Pancreas (tissue), 10 donors: ENCODE measurements at regions not wholly inside any gene's neighbourhood (a gene's known extent, or its start where the extent isn't known, plus 50 kb on each side); places are given as distances from the start of the nearest gene placed in this dataset.
"Not testable (repeated sequence)": the region's sequence is repeated elsewhere in the genome, so short reads cannot be mapped to it uniquely, and the experiment has no call there.

ENCODE experiments used
- ATAC-seq, 4 donors: fragments of 200-7000 bp; cut with Tn5 transposase; one replicate each; pipeline versions ENCODE4 v1.8.0 to v1.9.1; 2020; ENCODE audit warnings: mild to moderate bottlenecking in 4 of 4, moderate library complexity in 4 of 4
- DNase-seq, 6 donors: peaks; one replicate each; pipeline ENCODE4 v3.0.0-alpha.2; 2020
- FAIRE-seq: peaks from 2 replicates; lab custom pipeline; 2012; peaks lifted over from hg19 to GRCh38; lab: Jason Lieb, UNC
- H3K27ac ChIP-seq, 4 donors: fragments of 200-600 bp; sonication (generic); 1 replicate in 3 of 4; 2 replicates in 1 of 4; pipeline versions ENCODE4 v1.5.0 to v1.8.0; 2020
- H3K27me3 ChIP-seq, 4 donors: fragments of 200-600 bp; one replicate each; pipeline ENCODE4 v1.8.0; 2021
- H3K36me3 ChIP-seq, 3 donors: fragments of 200-600 bp; sonication (generic) in 1 of 3; one replicate each; pipeline versions ENCODE4 v1.5.0 to v1.8.0; 2020 to 2021
- H3K4me1 ChIP-seq, 3 donors: fragments of 200-600 bp; one replicate each; pipeline ENCODE4 v1.8.0; 2021
- H3K4me3 ChIP-seq, 4 donors: fragments of 200-600 bp; sonication (generic) in 2 of 4; one replicate each; pipeline versions ENCODE4 v1.5.0 to v1.8.0; 2020 to 2021
- H3K9me3 ChIP-seq, 4 donors: fragments of 200-600 bp; one replicate each; pipeline ENCODE4 v1.8.0; 2021
- WGBS, 2 donors: extraction: QIAGEN DNeasy Blood & Tissue Kit; methylation state at CpG; one replicate each; pipeline ENCODE4 v1.1.7; 2013; 5-methylcytosine and 5-hydroxymethylcytosine counted together
- intact Hi-C, 3 donors: fragments of 100-400 bp; cut with DNase I; formaldehyde crosslinking; loops; one replicate each; pipeline versions ENCODE4 v1.11.1 to v1.14.2; 2022
- TF ChIP-seq, protein P1 (sequence below), 4 donors: fragments of 200-600 bp; sonication (generic) in 3 of 4; IDR thresholded peaks; one replicate each; pipeline versions ENCODE4 v1.5.0 to v1.8.0; 2021; ENCODE audit warnings: antibody characterized with exemption in 4 of 4
- donor health status: healthy with polysubstance abuse.
- donor health status: DM: no; HTN: no; CAD: no; lungs with moderate emphysema.
- donor health status: DM: no; HTN: no; CAD: no.
- donor health status: control.
- donor health status: control.
- donor health status: Bipolar disorder and iron deficiency.
- donor health status: DM: yes; HTN: yes; CAD: no.
- donor health status: DM: no; HTN: no; CAD: no.
- donor health status: DM: no; HTN: no; CAD: no.
- donor health status: DM: yes; HTN: yes; CAD: no.

GRCh38 chrX:25755194-25755593 is 382.9 kb upstream of the MAGEB18 start:
- Histone ChIP-seq H3K4me1 (no peaks in the 10 kb centered on the region), H3K9me3 (no peaks in the 10 kb centered on the region), H3K27ac (no peak overlapping the region), H3K27me3 (no peaks in the 10 kb centered on the region), H3K36me3 (no peaks in the 10 kb centered on the region), H3K4me3 (no peak overlapping the region)
- TF ChIP-seq, protein P1, sequence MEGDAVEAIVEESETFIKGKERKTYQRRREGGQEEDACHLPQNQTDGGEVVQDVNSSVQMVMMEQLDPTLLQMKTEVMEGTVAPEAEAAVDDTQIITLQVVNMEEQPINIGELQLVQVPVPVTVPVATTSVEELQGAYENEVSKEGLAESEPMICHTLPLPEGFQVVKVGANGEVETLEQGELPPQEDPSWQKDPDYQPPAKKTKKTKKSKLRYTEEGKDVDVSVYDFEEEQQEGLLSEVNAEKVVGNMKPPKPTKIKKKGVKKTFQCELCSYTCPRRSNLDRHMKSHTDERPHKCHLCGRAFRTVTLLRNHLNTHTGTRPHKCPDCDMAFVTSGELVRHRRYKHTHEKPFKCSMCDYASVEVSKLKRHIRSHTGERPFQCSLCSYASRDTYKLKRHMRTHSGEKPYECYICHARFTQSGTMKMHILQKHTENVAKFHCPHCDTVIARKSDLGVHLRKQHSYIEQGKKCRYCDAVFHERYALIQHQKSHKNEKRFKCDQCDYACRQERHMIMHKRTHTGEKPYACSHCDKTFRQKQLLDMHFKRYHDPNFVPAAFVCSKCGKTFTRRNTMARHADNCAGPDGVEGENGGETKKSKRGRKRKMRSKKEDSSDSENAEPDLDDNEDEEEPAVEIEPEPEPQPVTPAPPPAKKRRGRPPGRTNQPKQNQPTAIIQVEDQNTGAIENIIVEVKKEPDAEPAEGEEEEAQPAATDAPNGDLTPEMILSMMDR (IDR thresholded peaks at IDR 0.05): no peak
- ATAC-seq: no peak
- FAIRE-seq: no peak
- DNase-seq: no peak
- intact Hi-C loops: no loop called here

DNA sequence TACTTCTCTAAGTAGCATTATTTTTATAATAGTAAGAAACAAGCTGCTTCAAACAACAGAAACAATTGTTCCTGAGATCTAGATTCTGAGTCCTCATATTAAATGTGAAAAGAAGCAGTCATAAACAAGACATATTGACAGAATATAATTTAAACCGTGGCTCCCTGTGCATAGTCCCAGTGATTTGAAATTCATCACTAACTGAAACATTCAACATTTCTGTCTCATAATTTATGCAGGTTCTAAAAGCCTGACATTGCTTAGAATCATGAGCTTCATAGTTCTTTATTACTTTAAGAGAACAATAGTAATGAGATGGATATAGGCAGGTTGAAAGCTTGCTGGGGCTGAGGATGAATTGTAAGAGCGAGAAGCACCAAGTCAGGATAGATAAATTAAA is 375.5 kb upstream of the MAGEB18 start:
- no peak for DNase-seq
- no peaks in the 10 kb centered on the region for H3K27me3 ChIP-seq
- no peak overlapping the region for H3K4me3 ChIP-seq
- ATAC-seq: no peak
- TF ChIP-seq, protein P1 (IDR thresholded peaks at IDR 0.05): no peak
- WGBS, 2 donors: 60 to 63% methylated on average over 2 of the region's 2 CpGs
- no peaks in the 10 kb centered on the region for H3K9me3 ChIP-seq
- intact Hi-C loops: no loop called here
- H3K27ac ChIP-seq: no peak overlapping the region
- H3K4me1 ChIP-seq: no peaks in the 10 kb centered on the region
- no peaks in the 10 kb centered on the region for H3K36me3 ChIP-seq
- no peak for FAIRE-seq

DNA sequence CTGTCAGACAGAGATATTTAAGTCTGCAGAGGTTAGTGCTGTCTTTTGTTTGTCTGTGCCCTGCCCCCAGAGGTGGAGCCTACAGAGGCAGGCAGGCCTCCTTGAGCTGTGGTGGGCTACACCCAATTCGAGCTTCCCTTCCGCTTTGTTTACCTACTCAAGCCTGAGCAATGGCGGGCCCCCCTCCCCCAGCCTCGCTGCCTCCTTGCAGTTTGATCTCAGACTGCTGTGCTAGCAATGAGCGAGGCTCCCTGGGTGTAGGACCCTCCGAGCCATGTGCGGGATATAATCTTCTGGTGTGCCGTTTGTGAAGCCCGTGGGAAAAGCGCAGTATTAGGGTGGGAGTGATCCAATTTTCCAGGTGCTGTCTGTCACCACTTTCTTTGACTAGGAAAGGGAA is 366.3 kb upstream of the MAGEB18 start:
- H3K36me3 ChIP-seq, DNase-seq, ATAC-seq, H3K4me1 ChIP-seq, H3K9me3 ChIP-seq, H3K27ac ChIP-seq, intact Hi-C loops, FAIRE-seq, H3K27me3 ChIP-seq, H3K4me3 ChIP-seq: not testable (repeated sequence)
- 79 to 81% methylated on average over 10 of the region's 10 CpGs for WGBS, 2 donors

GRCh38 chrX:25797796-25798195 is 340.3 kb upstream of the MAGEB18 start:
- H3K9me3 ChIP-seq, H3K4me3 ChIP-seq, DNase-seq, intact Hi-C loops, H3K27me3 ChIP-seq, H3K4me1 ChIP-seq, H3K36me3 ChIP-seq, ATAC-seq, H3K27ac ChIP-seq, FAIRE-seq: not testable (repeated sequence)
- WGBS, 2 donors: 64 to 77% methylated on average over 7 of the region's 7 CpGs

DNA sequence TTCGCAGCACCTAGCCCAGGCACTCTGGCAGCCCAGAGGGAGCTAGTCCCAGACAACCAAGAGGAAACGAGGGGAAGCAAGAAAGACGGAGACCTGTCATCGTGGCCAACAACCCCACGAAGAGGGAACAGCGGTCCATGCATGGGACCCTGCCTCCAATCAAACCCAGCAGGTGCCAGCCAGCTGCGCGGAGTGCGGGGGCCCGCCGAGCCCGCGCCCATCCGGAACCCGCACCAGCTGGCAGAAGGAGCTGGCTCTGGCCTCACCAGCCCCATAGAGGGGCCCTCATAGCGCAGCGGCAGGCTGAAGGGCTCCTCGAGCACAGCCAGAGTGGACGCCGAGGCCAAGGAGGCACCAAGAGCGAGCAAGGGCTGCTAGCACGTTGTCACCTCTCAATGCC is 332.4 kb upstream of the MAGEB18 start:
- no peaks in the 10 kb centered on the region for H3K9me3 ChIP-seq
- no peak overlapping the region for H3K4me3 ChIP-seq
- FAIRE-seq (no peak), DNase-seq (peak in 1 of 6 donors; percentile 44), ATAC-seq (no peak)
- H3K36me3 ChIP-seq: no peaks in the 10 kb centered on the region
- intact Hi-C loops: no loop called here
- no peaks in the 10 kb centered on the region for H3K4me1 ChIP-seq
- TF ChIP-seq, protein P1 (IDR thresholded peaks at IDR 0.05): no peak
- no peak overlapping the region for H3K27ac ChIP-seq
- WGBS, 2 donors: 81 to 86% methylated on average over 22 of the region's 22 CpGs
- H3K27me3 ChIP-seq: no peaks in the 10 kb centered on the region

DNA sequence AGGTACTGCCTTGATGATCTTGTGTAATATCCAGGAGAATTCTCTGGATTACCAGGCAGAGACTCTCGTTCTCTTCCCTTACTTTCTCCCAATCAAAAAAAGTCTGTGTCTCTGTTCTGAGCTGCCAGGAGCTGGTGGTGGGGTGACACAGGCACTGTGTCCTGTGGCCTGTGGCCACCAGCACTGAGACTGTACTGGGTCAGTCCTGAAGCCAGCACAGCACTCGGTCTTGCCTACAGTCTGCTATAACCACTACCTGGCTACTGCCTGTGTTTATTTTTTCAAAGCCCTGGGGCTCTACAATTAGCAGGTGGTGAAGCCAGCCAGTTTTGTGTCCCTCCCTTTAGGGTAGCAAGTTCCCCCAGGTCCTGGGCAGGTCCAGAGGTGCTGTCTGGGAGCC is 331.1 kb upstream of the MAGEB18 start:
- WGBS, 2 donors: 63 to 64% methylated on average over 2 of the region's 2 CpGs
- Histone ChIP-seq H3K27me3 (no peaks in the 10 kb centered on the region), H3K36me3 (no peaks in the 10 kb centered on the region), H3K9me3 (no peaks in the 10 kb centered on the region), H3K27ac (no peak overlapping the region), H3K4me3 (no peak overlapping the region), H3K4me1 (no peaks in the 10 kb centered on the region)
- TF ChIP-seq, protein P1 (IDR thresholded peaks at IDR 0.05): no peak
- FAIRE-seq: no peak
- no peak for DNase-seq
- no peak for ATAC-seq
- intact Hi-C loops: no loop called here
